Frontal cortex (tissue), 3 donors: ENCODE measurements at regions not wholly inside any gene's neighbourhood (a gene's known extent, or its start where the extent isn't known, plus 50 kb on each side); places are given as distances from the start of the nearest gene placed in this dataset.

Experiments
- DNase-seq, 2 donors: peaks; one replicate each; pipeline ENCODE4 v3.0.0; 2012; ENCODE audit warnings: low spot score in 2 of 2
- FAIRE-seq: peaks from 2 replicates; lab custom pipeline; 2012; peaks lifted over from hg19 to GRCh38; lab: Jason Lieb, UNC
- donor health status: control.
- donor health status: control.
- donor health status: control.

- DNase-seq (no peak), FAIRE-seq (no peak)
These were observed 163.4 kb upstream of the BDNF start for GRCh38 chr11:27863637-27864036.

GRCh38 chr11:27861706-27862430 lies 161.6 kb upstream of the BDNF start:
- FAIRE-seq (no peak), DNase-seq (no peak)

- DNase-seq (no peak), FAIRE-seq (no peak)
These were observed 160.6 kb upstream of the BDNF start for GRCh38 chr11:27860811-27861210.

DNA sequence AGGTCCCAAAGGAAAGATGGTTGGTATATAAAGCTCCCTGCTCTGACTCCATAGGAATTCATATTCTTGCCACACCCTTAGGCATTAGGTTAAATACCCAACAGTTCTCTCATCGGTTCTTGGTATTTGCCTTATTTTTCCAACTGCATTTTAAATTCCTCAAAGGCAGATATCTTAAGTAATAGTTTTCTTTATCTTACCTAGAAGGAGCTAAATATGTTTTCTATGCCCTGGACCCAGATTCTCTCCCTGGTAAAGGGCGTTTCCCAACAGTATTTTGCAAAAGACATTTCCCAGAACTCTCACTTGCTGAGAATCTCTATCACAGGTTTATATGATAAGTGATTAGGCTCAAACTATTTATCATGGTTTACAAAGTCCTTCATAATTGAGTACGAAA lies 158.6 kb upstream of the BDNF start:
- no peak for FAIRE-seq
- DNase-seq, result no peak

DNA sequence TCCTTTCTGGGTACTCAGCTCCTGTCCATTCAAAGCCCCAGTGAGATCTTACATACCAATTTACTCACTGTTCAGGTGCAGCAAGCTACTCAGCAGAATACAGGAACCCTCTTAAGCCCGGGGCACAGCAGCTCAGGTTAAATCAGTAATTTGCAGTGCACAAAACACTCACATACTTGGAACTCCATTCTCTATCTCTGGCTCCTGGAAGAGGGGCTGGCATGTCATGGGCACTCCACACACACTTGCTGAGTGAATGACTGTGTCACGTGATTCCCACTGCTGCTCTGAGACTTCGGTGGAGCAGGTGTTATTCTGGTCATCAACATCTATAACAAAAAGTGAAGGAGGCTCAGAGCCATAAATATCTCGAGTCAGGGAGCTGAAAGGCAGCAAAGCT lies 157.3 kb upstream of the BDNF start:
- FAIRE-seq, result no peak

DNA sequence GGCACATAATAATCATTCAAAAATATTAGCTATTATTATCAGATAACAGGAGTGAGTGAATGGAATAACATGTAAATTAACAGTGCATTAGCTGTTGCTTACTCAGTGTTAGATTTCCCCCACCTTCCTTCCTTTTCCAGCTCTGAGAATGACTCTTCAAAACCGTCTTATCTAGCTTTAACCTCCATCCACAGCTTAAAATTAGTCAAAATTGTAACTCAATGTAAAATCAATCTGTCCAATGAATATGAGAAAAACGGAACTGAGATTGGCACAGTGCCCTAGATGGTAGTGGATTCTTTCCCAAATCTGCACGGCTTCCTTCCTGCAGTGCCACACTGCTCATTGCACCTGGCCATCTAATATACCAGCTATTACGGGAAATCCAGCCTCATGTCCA lies 156.8 kb upstream of the BDNF start:
- DNase-seq (no peak), FAIRE-seq (no peak)

More for the DNA sequence above, 157.3 kb upstream of the BDNF start:
- no peak for DNase-seq

DNA sequence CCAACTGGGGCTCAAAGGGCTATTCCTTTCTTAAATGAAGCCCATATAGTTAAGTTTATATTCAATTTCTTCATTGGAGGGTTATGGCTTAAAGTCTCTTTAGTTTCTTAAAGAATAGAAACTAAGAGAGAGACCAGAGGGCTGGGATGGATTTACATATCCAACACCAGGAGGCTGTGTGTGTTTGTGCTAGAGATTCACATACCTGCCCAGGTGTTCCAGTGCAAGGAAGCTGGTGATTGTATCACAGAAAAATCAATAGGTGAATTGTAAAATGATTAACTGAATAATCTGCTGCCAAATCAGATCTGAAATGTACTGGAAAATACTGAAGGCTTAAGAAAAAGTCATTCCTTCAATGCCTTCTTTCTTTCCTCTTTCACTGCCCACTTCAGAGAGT lies 148.2 kb upstream of the BDNF start:
- FAIRE-seq (no peak), DNase-seq (no peak)

DNA sequence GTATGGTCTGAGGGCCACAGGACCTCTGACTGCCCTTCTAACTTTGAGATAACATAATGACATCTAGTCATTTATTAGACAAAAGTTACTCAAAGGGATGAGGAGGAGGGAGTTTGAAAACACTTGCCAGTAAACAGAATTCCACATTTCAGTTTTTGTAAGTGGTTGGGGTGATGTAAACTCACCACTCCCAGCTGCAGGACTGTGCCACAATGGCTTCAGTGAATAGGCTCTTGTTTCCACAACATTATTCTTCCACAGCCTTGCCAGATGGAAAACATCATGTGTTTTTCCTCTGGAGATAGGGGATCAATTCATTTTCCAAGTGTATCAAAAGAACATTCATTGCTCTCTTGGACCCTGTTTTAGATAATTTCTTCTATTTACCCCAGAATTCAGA lies 147.2 kb upstream of the BDNF start:
- DNase-seq (no peak), FAIRE-seq (no peak)

DNA sequence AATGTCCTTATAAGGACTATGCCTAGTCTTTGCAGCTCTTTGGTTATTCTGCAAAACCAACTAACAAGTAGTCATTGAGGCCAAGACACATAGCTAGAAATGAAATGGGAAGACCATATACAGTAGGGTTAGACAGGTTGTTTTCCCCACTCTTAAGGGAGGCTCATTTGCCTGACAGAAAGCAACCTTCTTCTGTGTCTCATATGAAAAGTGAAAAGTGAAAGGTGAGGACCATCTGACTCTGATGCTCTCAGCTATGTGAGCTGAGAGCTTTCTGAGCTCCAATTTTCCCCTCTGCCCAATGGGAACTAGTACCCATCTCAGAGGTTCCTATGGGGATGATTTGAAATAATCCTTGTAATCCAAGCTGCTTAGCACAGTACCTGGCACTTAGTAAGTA lies 142.0 kb upstream of the BDNF start:
- no peak for DNase-seq
- no peak for FAIRE-seq

GRCh38 chr11:27841023-27841422 lies 140.8 kb upstream of the BDNF start:
- no peak for FAIRE-seq
- DNase-seq, result no peak

DNA sequence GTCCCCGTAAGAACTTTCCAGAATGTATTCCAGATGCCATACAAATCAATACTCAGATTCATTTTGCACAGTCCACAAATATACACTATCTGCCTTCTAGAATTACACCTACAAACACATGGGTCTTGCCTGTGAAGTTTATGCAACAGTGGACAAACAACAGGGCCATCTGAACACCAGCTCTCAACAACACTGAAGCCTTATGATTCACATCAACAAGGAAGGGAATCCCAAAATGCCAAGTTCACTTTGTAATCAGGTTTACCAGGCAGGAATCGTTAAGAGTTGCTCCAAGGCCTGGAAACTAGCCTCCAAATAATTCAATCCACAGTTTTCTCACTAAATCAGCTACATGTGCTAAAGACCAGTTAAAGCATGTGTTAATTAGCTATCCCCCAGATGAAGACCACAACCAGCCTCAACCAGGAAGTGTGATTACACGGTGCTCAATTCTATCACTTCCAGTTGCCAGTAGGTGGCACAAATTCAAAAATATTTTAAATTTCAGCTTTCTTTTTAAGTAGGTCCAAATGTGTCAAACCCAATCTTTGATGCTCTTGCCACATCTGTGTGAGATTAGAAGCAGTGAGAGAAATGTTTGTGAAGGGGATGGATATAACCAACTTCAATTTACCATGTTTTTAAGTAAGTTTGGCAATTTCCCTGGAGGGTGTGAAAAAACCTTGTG lies 139.1 kb upstream of the BDNF start:
- no peak for FAIRE-seq
- DNase-seq, result no peak

DNA sequence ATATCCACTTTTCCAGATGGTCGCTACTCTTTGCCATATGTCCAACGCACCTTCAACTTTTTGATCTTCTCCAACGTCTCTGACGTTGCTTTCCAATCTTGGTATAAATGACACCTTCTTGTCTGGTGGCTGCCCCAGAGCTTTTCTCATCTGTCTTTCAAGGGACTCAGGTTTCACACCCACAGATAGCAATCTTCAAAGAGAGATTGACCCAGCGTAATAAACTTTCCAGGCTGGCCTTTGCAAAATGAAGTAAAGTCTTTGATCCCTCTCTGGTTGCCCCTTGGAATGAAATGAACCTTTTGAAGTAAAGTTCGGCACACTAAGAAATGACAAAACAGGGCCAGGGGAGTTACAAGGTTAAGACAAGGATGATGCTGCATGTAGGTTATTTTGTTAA lies 138.4 kb upstream of the BDNF start:
- no peak for DNase-seq
- no peak for FAIRE-seq

DNA sequence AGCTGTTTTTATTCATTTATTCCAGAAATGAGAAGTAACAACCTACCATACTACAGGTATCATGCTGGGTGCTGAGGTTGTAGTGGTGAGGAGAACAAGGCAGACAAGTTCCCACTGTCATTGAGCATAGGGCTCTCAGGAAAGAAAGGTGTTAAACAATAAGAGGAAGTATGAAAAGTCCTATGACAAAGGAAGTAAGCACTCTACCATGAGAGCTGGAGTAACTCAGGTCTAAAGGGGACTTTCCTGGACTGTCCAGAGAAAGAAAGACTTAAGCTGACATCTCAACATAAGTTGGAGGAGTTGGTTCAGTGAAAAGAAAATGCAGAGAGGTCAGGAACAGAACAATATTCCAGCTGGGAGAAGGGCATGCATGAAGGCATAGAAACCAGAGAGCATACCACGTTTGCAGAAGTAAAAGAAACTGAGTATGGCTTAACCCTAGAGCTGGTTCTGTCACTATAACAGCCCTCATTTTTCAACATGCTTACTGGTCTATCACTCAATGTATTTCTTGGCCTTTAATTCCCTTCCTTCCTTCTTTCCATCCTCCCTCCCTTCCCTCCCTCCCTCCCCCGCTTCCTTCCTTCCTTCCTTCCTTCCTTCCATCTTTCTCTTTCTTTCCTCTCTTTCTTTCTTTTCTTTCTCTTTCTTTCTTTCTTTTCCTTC lies 137.8 kb upstream of the BDNF start:
- DNase-seq (no peak), FAIRE-seq (no peak)

DNA sequence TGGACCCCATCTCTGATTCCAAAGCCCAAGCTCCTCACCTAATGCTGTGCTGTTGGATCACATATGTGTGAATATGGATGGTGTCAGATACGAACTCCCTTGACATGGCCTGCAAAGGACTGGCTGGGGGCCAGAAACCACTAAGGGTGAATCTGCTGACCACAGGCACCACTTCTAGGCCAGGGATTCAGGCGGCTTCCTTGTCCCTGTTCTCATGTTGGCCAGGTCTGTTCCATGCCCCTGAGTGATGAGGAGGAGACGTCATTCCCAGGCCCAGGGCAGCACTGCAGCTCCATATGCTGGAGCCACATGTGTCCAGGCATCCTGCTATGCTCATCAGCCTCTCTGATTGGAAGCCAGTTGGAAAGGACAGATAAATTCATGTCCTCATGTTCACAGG lies 130.0 kb upstream of the BDNF start:
- DNase-seq (no peak), FAIRE-seq (no peak)

DNA sequence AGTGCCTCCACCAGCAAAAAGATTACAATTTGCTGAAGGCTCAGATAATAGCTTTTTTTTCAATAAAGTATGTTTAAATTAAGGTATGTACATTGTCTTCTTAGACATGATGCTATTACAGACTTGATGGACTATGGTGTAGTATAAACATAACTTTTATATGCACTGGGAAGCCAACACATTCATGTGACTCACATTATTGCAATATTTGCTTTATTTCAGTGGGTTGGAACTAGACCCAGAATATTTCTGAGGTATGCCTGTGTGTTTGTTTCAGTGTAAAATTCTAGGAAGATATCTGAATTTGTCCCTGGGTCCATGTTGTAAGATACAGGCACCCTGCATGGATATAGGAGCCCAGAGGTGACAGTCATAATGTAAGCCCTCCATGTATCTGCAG lies 120.0 kb upstream of the BDNF start:
- no peak for DNase-seq
- FAIRE-seq, result no peak

GRCh38 chr11:27816197-27816596 lies 115.9 kb upstream of the BDNF start:
- FAIRE-seq, result no peak
- DNase-seq, result no peak

GRCh38 chr11:27812341-27812740 lies 112.1 kb upstream of the BDNF start:
- DNase-seq (no peak), FAIRE-seq (no peak)

- no peak for FAIRE-seq
- no peak for DNase-seq
These were observed 107.3 kb upstream of the BDNF start for GRCh38 chr11:27807596-27807995.

DNA sequence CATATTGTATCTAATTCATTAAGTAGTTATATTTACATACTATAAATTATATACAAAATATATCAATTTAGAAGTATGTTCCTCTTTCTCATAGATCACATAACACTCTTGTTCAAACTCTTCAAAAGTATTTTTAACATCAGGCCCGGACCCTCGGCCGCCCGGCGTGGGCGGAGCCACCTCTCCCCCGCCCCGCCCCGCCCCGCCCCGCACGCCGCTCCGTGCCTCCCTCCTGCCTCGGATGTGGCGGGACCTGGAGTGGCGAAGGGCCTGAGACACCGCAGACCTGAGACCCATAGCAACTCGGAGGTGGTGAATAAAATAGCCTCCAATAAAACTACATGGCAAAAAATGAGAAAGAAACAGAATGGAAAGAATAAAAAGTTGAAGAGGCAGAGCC lies 105.9 kb upstream of the BDNF start:
- DNase-seq (no peak), FAIRE-seq (no peak)

DNA sequence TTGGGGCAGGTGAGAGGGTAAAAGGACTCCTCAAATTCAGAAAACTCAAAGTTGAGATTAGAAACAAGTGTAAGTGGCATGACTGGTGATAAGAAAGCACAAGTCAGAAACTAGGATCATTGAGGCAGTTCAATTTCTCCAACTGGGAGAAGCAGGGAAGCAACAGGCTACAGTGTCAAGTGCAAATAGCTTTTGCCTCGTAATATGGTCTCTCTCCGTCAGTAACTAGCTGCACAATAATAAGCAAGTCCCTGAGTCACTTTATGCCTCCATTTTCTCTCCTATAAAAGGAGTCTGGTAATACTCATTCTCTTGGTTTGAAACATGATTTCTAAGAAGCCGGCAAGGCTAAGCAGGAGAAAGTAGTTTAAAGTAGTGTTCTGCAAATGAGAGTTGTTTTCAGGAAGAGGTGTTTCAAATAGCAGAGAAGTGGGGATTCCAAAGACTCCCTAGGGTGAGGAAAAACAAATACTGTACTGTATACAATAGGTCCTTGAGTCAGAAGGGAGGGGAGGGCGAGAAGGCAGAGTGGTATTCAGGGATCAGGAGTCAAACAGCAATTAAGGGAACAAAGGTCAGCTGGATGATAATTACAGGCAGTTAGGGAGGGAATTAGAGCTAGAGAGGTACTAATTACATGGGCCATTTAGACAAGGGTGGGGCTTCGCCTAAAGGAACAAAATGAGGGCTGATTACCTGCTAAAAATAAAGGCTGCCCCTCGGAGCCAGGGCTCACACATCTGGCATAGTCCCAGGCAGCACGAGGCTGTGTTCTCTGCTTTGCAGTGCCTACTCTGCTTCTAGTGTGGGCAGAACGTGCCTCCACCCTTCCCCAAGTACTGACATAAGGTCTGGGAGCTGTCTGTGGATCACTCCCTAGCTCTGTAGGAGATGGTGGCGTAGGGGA lies 96.0 kb upstream of the BDNF start:
- FAIRE-seq, result no peak
- DNase-seq, result no peak
